Activated gamma-delta T cell treated with Interleukin-2 at 50 U/mL for 16 hours (primary cell): ENCODE measurements at regions not wholly inside any gene's neighbourhood (a gene's known extent, or its start where the extent isn't known, plus 50 kb on each side); places are given as distances from the start of the nearest gene placed in this dataset.

Source experiments
- DNase-seq: peaks from one replicate; pipeline ENCODE4 v3.0.0-alpha.2; 2020

- no peak for DNase-seq
These were observed 241.2 kb upstream of the RPL38 start for GRCh38 chr17:73962308-73962707.

GRCh38 chr17:73968680-73969079, 234.8 kb upstream of the RPL38 start:
- no peak for DNase-seq

DNA sequence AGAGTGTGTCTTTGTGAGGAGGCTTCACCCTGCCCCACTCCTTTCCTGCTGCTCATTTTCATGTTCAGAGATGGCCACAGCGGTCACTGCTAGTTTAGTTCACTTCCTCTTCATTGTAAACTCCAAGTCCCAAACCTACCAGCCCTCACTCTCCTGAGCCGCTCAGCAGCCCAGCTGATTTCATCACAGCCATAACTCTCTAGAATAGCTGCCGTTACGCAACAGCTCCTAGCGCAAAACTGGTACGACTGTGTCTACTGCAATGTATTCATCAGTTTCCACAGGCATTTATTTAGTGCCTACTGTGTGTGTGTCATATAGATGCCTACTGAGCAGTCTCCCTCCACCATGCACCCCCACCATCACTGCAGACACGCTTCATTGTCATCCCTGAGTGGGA, 233.5 kb upstream of the RPL38 start:
- no peak for DNase-seq

- no peak for DNase-seq
These were observed 232.4 kb upstream of the RPL38 start for GRCh38 chr17:73971127-73971526.

- DNase-seq: no peak
These were observed 231.4 kb upstream of the RPL38 start for GRCh38 chr17:73972056-73972455.

- DNase-seq: no peak
These were observed 230.6 kb upstream of the RPL38 start for GRCh38 chr17:73972901-73973300.

GRCh38 chr17:73973586-73974409, 229.7 kb upstream of the RPL38 start:
- no peak for DNase-seq

GRCh38 chr17:73974536-73974935, 228.9 kb upstream of the RPL38 start:
- DNase-seq: no peak

GRCh38 chr17:73976147-73976546, 227.3 kb upstream of the RPL38 start:
- DNase-seq: no peak

GRCh38 chr17:73976676-73977521, 226.6 kb upstream of the RPL38 start:
- DNase-seq: no peak

DNA sequence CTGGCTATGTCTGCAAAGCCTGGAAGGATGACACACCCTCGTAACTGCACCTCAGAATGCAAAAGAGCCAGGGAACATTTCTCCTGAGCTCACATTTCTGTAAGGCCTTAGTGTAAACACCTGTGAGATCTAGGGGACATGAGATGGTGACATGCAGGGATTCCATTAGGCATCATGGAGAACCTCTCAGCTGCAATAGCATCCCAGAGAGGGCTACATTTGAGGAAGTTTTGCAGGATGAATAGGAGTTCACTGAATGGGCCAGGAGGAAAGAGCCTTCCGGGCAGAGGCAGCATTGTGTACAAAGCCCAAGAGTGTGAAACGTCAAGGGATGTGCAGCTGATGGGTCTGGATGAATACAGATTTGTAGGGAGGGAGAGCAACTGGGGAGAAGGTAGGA, 223.0 kb upstream of the RPL38 start:
- DNase-seq: no peak

DNA sequence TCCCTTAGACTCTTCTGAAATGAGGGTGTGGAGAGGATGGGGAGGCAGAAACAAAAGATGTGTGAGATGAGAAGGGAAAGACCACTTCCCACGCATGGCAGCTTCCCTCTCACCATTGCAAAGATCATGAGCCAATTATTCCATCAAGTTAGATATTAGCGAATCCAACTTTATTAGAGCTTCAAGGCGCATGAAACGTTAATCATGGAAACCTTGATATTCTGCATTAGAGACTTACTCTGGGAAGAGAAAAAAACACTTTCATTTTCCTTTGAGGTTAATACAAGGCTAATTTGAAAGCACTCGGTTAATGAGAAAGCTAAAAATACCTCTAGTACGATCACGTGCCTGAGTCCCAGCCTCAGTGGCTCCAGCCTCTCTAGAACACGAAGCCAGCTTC, 220.6 kb upstream of the RPL38 start:
- DNase-seq: no peak

DNA sequence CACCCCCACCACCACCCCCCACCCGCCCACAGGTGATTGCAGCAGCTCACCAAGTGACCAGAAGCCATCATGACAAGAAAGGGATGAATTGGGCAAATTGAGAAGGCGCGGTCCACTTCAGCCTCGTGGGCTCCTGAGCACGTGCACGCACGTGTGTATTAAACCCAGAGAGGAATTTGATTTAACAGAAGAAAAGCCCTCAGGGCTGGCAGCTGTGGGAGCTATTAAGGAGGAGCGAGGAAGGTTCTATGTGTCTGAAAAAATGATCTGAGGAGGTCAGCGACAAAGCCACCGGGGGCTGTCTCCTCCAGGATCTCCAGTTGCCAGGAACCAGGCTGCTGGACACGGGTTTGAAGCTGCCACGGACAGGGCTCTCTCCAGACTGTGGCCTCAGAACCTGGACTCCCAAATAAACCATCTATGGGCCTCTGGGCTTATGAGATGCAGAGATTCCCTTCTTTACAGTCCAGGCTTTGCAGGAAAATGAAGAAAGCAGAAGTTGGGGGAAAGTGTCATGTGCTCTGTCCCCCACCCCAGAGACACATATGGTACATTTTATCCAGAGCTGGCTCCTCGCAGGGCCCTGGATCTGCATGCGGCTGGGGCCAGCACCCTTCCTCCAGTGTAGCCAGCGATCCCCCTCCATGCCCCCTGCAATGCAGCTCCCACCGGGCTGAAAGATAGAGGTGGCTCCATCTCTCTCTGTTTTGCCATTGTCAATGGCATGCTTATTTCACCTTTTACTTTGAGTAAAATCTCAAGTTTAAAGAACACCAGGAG, 219.7 kb upstream of the RPL38 start:
- DNase-seq: no peak

DNA sequence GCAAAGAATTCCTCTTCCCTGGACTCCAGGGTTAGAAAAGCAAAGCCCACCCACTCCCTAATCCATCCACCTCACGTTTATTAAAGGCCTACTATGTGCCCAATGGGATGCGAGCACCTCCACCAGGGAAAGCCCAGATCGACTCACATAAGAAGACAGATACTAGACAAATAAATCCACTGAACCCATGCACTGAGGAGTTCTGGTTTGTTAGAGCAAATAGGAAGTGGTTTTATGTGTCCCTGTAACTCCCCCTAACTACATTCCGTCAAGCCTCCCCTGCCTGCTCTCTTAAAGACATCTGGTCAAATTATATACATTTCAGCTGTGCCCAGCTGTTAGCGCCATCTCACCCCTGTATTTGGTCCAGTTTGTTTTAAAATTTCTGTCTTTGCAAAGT, 218.5 kb upstream of the RPL38 start:
- DNase-seq: no peak

GRCh38 chr17:73985466-73986015, 217.9 kb upstream of the RPL38 start:
- DNase-seq: no peak

DNA sequence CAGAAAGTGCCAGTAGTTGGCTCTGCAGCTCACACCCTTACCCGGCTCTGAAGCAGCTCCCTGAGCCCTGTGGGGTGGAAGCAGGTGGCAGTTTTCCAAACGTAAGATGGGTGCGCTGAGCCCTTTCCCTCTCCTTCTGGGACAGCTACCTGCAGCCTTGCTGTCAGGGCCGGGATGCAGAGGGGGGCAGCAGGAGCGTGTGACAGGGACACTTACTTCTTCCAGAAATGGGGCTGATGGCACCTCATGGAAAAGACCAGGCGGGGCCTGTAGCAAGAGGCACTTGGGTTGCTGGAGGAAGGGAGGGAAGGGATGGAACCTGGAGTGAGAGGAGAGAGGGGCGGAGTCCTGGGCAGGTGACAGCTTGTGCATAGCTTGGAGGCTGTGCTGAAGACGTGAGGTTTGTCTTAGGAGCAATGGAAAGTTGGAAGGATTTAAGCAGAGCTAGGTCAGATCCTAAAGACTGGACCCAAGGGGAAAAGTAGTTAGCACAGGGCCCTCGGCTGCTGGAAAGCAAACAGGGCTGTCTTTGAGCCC, 216.8 kb upstream of the RPL38 start:
- DNase-seq: no peak

- DNase-seq: no peak
These were observed 216.1 kb upstream of the RPL38 start for GRCh38 chr17:73987395-73987794.

GRCh38 chr17:73987845-73988509, 215.5 kb upstream of the RPL38 start:
- no peak for DNase-seq

DNA sequence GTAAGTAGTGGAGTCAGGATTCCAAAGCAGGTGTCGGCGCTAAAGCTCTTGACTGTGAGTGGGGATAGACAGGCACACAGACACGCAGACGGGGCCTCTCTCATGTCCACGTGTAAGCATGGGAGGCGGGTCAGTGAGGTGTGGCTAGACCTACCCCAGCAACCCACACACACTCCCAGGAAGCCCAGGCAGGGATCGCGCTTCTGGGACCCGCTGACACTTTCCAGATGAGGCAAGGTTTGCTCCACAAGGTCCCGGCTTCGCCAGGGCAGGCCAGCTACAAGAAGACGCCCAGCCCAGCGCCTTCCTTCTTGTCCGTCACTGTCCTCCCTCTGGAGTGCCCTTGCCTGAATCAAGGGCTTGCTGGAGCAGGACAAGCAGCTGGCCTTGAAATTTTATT, 213.8 kb upstream of the RPL38 start:
- DNase-seq: no peak

GRCh38 chr17:73990290-73990689, 213.2 kb upstream of the RPL38 start:
- DNase-seq: no peak

DNA sequence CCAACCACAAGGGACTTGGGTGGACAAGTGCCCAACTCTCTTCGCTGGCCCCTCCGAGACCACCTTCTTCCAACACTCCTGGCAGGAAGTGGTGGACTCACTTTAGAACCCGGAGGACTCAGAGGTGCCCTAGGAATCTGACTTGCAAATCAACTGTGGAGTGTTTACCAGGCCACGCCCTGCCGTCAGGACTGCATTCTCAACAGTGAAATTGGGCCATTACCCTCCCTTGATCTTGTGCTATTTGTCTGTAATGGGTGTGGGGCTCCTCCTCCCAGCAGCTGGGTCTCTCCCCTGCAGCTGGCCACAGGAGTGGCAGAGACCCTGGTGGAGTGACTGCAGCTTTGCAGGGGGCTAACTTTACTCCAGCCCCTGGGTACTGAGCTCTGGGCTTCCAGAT, 212.2 kb upstream of the RPL38 start:
- DNase-seq: no peak

GRCh38 chr17:73994946-73995345, 208.5 kb upstream of the RPL38 start:
- DNase-seq: no peak
